GM23338 (cell line): ENCODE measurements at regions not wholly inside any gene's neighbourhood (a gene's known extent, or its start where the extent isn't known, plus 50 kb on each side); places are given as distances from the start of the nearest gene placed in this dataset.
A peak's percentile ranks its signal among the peaks of the same experiment; 100 is the strongest.

Experiments
- CREB1 ChIP-seq: fragments of 250-450 bp; sonication (Bioruptor Pico); IDR thresholded peaks from 2 replicates; pipeline ENCODE4 v1.5.0; 2020; ENCODE audit warnings: low read depth, mild to moderate bottlenecking, moderate library complexity
- CTCF ChIP-seq, 2 experiments: fragments of 200-600 bp in 1 of 2; sonication (generic) in 1 of 2; conservative IDR thresholded peaks; 2 replicates each; pipeline versions ENCODE4 v1.5.1 to v1.6.1; 2016 to 2017; ENCODE audit warnings: antibody characterized with exemption in 2 of 2, low read depth in 2 of 2, mild to moderate bottlenecking in 2 of 2, moderate library complexity in 1 of 2
- ETS1 ChIP-seq: IDR thresholded peaks from 2 replicates; pipeline ENCODE4 v1.6.1; 2016; ENCODE audit warnings: antibody characterized with exemption
- EZH2 ChIP-seq: fragments of 200-600 bp; sonication (generic); IDR thresholded peaks from one replicate; pipeline ENCODE4 v1.8.0; 2017; ENCODE audit warnings: antibody characterized with exemption, mild to moderate bottlenecking, low read depth; ENCODE audit not compliant: unreplicated experiment
- EZH2phosphoT487 ChIP-seq: fragments of 200-600 bp; sonication (generic); IDR thresholded peaks from one replicate; pipeline ENCODE4 v1.8.1; 2018; ENCODE audit warnings: antibody characterized with exemption; ENCODE audit not compliant: unreplicated experiment
- JUNB ChIP-seq: IDR thresholded peaks from one replicate; pipeline ENCODE4 v1.6.1; 2016; ENCODE audit warnings: antibody characterized with exemption; ENCODE audit not compliant: unreplicated experiment
- NANOG ChIP-seq: IDR thresholded peaks from 2 replicates; pipeline ENCODE4 v1.6.1; 2016; ENCODE audit warnings: antibody characterized with exemption, borderline replicate concordance
- POLR2AphosphoS5 ChIP-seq: IDR thresholded peaks from 2 replicates; pipeline ENCODE4 v1.6.1; 2016; ENCODE audit warnings: antibody characterized with exemption, low read depth
- REST ChIP-seq: IDR thresholded peaks from one replicate; pipeline ENCODE4 v1.6.1; 2018; ENCODE audit warnings: antibody characterized with exemption; ENCODE audit not compliant: unreplicated experiment
- STAT1 ChIP-seq: IDR thresholded peaks from one replicate; pipeline ENCODE4 v1.6.1; 2016; ENCODE audit warnings: antibody characterized with exemption; ENCODE audit not compliant: unreplicated experiment
- ZNF114 ChIP-seq: fragments of 250-450 bp; sonication (Bioruptor Pico); IDR thresholded peaks from 2 replicates; pipeline ENCODE4 v1.5.0; 2020; ENCODE audit warnings: mild to moderate bottlenecking, moderate library complexity
- ZNF331 ChIP-seq: fragments of 250-450 bp; sonication (Bioruptor Pico); IDR thresholded peaks from 2 replicates; pipeline ENCODE4 v1.5.0; 2020; ENCODE audit warnings: low read depth, mild to moderate bottlenecking, moderate library complexity
- ZNF462 ChIP-seq: fragments of 250-450 bp; sonication (Bioruptor Pico); IDR thresholded peaks from 2 replicates; pipeline ENCODE4 v1.5.0; 2020; ENCODE audit warnings: mild to moderate bottlenecking, moderate library complexity

GRCh38 chr10:23695825-23696420 is 257.0 kb downstream of the OTUD1 start:
- TF ChIP-seq POLR2AphosphoS5 (no peak), CTCF (conservative IDR thresholded peaks at IDR 0.05; ENCODE audit: low read depth in 2 of 2) (peak; percentile 46 to 48), REST (no peak), CREB1 (CRISPR knock-in tag) (no peak), EZH2 (peak; percentile 82), EZH2phosphoT487 (no peak), STAT1 (no peak), ZNF331 (CRISPR knock-in tag) (no peak), ZNF462 (no peak), JUNB (no peak), ETS1 (no peak), NANOG (no peak), ZNF114 (CRISPR knock-in tag) (no peak)
